Activated CD4-positive, alpha-beta T cell treated with anti-CD3 and anti-CD28 coated beads, Interleukin-2, amount 50 U/mL, for 48 hours (primary cell): ENCODE measurements at regions not wholly inside any gene's neighbourhood (a gene's known extent, or its start where the extent isn't known, plus 50 kb on each side); places are given as distances from the start of the nearest gene placed in this dataset.

ENCODE experiments used
- DNase-seq, 2 experiments: peaks; one replicate each; pipeline ENCODE4 v3.0.0-alpha.2; 2020

GRCh38 chr5:161115941-161116340 lies 263.9 kb upstream of the ATP10B start:
- no peak for DNase-seq

GRCh38 chr5:161112371-161112770 lies 260.4 kb upstream of the ATP10B start:
- no peak for DNase-seq

DNA sequence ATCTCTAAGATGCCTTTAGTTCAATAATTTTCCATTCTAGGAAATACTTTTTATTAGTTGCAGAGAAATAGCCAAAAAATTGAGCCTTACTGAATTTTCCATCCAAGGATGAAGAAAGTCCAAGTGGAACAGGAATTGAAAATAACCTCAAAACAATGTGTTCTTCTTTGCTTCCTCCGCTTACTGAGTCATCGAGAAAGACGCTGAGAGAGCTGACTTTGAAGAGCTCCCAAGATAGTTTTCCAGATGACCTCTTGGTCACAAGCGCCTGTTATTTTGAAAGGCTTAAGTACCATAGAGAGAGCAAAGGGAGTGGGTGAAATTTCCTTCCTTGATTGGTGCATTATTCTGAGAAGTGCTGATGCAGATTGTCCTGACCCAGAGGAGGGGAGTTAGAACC lies 253.5 kb upstream of the ATP10B start:
- no peak for DNase-seq

DNA sequence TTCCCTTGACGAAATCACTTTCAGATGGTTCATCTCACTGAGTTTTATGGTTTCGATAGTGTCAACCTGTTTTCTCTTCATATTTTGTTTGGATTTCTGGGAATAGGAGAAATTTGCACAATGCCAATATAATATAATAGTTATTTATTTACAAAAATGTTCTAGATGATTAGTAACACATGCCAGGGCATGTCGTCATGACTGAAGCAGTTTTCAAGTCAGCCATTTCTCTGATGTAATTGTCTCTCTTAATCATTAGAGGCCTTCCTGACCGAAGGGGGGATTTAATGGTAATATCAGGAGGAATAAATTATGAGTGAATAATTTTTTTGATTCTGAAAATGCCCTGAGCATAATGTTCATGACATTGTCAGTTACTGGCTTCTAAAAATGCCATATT lies 246.5 kb upstream of the ATP10B start:
- DNase-seq: no peak

DNA sequence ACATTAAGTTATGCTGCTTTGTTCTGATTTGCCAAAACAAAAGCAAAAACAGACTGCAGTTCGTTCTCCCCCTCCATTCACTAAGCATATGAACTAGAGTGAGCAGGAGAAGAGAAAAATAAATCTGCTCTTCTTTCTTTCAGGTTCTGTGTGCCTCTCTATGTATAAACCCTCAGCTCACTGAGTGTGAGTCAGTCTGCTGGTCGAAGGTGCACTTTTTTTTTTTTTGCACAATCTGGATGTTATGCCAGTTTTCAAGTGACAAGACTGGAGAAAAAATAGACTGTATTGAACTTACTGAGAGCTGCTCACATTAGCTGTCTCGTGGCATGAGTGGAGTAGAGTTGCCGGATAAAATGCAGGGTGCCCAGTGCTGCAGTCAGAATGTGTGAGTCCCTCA lies 244.6 kb upstream of the ATP10B start:
- no peak for DNase-seq

DNA sequence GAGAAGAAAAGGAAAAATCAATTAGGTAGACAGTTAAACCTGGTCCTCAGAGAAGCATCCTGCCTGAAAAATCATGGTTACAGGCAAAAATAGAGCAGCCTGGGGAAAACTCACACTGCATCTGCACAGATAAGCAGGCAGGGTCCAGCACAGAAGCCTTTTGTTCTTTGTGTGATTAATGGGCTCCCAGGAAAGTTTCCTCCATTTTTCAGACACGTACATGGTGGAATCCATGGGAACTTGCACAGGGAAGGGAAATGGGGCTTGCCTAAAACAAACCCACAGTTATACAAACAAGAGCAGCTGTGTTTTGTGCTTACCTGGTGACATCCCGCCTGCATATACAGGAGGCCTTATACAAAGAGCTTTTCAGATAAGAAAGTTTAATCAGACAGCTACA lies 243.9 kb upstream of the ATP10B start:
- no peak for DNase-seq

DNA sequence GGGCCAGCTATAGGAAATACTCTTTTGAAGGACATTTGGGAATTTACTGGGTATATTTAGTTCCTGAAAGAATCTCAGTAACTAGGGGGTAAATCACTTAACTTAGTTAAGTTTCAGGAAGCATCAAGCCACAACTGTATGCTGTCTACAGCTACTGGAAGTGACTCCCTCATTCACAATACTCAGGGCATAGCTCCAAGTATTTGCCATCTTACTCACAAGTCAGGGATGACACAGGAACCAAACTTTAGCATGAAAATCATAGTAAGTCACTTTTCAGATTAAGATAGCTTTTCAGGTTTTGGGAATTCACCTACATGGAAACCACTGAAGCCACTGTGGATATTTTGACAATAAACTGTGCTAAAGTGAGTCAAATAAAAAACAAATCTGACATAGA lies 242.4 kb upstream of the ATP10B start:
- no peak for DNase-seq

DNA sequence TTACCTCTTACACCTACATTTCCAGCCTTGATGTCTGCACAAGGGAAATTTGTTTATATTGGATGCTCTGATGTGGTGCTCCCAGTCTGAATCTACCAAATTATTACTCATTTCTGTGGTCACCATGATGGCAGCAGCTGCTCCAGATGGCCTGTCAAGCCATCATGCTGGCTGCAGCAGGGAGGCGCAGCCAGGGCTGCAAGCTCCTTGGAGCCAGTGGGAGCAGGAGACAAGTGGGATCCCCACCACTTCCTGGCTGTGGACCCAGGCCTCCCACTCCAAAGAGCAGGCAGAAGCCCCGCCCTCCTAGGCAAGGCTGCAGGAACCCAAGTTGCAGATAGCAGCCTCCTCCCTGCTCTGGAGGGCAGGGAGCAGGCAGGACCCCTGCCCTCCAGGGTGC lies 241.1 kb upstream of the ATP10B start:
- DNase-seq: no peak

DNA sequence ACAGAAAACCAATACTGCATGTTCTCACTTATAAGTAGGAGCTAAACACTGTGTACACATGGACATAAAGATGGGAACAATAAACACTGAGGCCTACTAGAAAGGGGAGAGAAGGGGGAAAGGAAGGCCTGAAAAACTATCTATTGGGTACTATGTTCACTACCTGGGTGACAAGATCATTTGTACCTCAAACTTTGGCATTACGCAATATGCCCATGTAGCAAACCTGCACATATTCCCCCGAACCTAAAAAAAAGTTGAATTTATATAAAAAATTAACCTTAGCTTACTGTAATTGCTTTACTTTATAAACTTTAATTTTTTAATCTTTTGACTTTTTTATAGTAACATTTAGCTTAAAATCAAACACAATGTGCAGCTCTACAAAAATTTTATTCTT lies 237.6 kb upstream of the ATP10B start:
- DNase-seq: no peak

- no peak for DNase-seq
Measured at GRCh38 chr5:161086461-161086860, 234.4 kb upstream of the ATP10B start.

GRCh38 chr5:161085056-161085455 lies 233.0 kb upstream of the ATP10B start:
- DNase-seq: no peak

DNA sequence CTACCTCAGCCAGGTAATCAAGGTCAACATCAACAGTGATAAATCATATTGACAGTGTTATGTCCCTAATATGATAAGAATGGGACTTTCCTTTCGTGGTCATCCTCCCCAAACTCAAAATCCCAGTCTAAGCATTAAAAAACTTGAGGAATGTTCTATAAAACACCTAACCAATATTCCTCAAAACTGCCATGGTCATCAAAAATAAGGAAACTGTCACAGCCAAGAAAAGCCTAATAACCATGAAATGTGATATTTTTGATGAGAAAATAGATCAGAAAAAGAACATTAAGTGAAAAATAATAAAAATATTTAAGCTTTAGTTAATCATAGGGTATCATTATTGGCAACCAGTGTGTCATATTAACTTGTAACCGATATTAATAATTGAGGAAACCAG lies 232.1 kb upstream of the ATP10B start:
- DNase-seq: no peak

DNA sequence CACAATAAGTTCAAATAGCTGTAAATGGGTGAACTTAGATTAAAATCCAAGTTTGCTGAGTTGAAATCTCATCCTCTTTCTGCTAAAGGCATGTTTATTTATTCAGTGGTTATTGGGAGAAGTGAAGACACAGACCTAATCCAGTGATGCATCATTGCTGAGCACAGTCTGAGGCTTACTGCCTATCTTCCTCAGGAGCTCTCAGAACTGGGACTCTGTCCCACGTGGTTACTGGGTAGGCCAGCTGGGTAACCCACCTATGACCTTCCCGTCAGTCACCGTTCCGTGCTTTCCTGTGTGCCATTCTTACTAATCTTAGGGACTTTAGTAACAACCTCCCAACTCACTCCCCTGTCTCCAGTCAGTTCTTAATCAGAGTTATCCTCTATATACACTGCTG lies 226.8 kb upstream of the ATP10B start:
- no peak for DNase-seq

DNA sequence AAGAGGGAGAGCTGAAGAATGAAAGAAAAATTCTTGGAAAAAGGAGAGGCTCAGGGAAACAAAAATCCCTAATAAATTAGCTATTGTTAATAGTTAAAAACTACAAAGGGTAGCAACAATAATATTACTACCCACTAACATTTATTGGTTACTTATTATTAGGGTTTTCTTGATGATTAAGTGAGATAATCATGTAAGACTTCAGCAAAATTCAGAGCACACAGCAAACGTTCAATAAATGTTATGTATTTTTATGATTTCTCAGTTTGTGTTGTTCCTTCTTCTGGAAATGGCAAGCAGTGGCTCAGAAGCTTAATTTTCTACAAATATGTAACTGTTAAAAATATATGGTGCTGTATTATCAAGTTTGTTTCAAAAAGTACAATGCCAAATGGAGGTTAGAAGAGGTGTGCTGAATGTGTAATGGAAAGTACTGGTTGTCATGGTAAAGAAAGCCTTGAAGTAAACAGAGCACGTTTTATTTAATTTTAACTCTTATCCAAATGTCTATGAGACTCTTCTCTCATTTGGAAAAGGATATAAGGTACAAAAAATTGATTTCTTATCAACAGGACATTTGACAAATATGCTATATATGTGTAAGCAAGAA lies 226.0 kb upstream of the ATP10B start:
- no peak for DNase-seq

DNA sequence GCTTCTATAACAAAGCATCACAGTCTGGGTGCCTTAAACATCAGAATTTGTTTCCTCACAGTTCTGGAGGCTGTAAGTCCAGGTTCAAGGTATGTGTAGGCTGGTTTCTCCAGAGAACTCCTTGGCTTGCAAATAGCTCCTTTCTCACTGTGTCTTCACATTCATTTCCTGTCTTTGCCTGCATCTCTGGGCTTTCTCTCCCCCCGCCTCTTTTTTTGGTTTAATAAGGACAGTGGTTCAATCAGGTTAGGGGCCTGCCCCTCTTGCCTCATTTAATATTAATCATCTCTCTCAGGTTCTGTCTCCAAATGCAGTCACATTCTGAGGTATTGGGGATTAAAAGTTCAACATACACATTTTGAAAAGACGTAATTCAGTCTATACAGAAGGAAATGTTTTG lies 225.5 kb upstream of the ATP10B start:
- no peak for DNase-seq

GRCh38 chr5:161064781-161065180 lies 212.8 kb upstream of the ATP10B start:
- DNase-seq: no peak

DNA sequence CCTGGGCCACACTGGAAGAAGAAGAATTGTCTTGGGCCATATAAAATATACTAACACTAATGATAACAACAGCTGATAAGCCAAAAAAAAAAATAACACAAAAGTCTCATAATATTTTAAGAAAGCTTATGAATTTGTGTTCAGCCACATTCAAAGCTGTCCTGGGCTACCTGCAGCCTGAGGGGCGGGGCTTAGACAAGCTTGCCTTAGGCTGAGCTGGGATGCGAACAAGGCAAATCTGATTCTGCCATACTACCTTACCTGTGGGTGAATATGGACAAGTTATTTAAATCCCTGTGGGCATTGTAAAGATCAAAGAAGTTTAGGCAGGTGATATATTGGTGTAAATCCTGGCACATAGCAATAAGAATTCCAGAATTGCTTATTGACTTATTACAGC lies 212.3 kb upstream of the ATP10B start:
- DNase-seq: no peak

DNA sequence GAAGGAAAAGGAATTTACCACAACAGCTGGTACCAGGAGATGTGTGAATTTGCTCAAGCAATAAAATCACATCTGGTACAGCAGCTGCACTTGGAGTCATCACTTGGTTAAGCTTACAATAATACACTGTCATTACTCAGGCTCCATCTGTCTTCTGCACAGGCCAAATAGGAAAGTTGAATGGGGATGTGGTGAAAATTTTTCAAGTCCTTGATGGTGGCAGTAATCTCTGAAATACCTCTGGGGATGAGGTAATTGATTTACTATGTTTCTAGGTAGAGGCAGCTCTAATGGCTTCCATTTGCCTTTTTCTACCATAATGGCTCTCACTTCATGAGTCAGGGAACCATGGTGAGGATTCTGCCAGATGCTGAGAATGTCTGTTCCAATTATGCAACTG lies 206.8 kb upstream of the ATP10B start:
- DNase-seq: no peak

GRCh38 chr5:161051920-161052500 lies 200.0 kb upstream of the ATP10B start:
- no peak for DNase-seq

DNA sequence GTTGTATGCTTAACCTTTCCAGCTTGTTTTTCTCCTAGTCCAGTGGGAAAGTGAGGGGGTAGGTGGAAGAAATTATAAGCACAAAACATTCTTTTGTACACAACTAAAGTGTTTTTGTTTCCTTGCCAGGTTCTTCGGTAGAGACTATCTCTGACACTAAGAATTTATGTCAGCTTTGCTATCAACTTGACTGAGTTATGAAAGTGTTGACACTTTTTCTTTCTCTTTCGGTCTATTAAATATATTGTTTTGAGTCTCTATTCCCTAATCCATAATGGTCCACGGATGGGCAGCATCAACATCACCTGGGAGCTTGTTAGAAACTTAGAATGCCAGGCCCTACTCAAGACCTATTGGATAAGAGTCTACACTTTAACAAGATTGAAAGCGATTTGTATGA lies 195.0 kb upstream of the ATP10B start:
- DNase-seq: no peak

- DNase-seq: no peak
Measured at GRCh38 chr5:161042862-161043261, 190.9 kb upstream of the ATP10B start.

DNA sequence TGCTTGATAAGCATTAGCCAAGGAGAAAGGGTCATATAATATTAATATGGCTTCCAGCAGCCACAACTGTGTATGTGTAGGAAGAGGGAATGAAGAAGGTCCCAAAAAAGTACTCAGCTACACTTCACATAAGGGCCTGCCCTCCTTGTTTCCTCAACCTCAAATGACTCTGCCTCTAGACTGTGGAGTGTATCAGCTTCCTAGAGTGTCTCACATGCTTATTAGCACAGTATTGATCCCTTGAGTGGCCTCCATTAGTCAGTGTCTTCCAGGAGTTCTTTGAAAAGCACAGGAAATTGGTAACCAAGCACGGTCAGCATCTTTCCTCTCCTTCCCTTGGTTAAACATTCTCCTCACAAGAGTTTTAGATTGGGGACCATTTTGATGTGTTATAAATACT lies 190.4 kb upstream of the ATP10B start:
- DNase-seq: no peak

- DNase-seq: no peak
Measured at GRCh38 chr5:161040818-161041217, 188.8 kb upstream of the ATP10B start.

- DNase-seq: no peak
Measured at GRCh38 chr5:161036296-161036695, 184.3 kb upstream of the ATP10B start.

DNA sequence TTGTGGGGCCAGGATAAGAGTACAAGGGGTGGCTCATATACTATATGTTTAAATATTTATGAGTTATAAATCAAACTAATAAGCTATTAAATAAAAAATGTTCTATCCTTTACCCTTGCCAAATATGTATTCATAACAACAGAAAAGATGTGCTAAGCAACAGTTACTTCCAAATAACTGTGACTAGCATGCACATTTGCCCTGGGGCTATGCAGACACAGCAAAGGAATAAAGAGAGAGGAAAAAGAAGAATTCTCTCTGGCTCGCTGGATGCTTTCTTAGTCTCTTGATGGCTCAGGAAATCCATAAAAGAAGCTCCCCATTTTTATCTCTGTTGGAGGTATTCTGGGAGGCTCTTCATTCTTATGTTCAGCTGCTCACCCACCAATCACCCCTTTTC lies 182.4 kb upstream of the ATP10B start:
- no peak for DNase-seq

GRCh38 chr5:161030229-161030628 lies 178.2 kb upstream of the ATP10B start:
- DNase-seq: no peak
